Spleen (tissue), 7 donors: ENCODE measurements at regions not wholly inside any gene's neighbourhood (a gene's known extent, or its start where the extent isn't known, plus 50 kb on each side); places are given as distances from the start of the nearest gene placed in this dataset.

Experiments
- CTCF ChIP-seq, 11 experiments: fragments of 200-600 bp in 7 of 11; fragments of 450-650 bp in 4 of 11; sonication (generic) in 4 of 11; IDR thresholded peaks in 8 of 11; conservative IDR thresholded peaks in 3 of 11; 1 replicate in 7 of 11; 2 replicates in 4 of 11; pipeline versions ENCODE4 v1.4.0 to v1.8.0; 2016 to 2021; ENCODE audit warnings: antibody characterized with exemption in 11 of 11, inconsistent platforms in 4 of 11, mild to moderate bottlenecking in 1 of 11
- POLR2A ChIP-seq, 3 donors: fragments of 450-650 bp; IDR thresholded peaks; one replicate each; pipeline ENCODE4 v1.5.1; 2017; ENCODE audit warnings: antibody characterized with exemption in 3 of 3, mild to moderate bottlenecking in 1 of 3
- donor health status: DM: no; HTN: no; CAD: no; lungs with moderate emphysema.
- donor health status: DM: no; HTN: no; CAD: no.
- donor health status: DM: no; HTN: no; CAD: no.

DNA sequence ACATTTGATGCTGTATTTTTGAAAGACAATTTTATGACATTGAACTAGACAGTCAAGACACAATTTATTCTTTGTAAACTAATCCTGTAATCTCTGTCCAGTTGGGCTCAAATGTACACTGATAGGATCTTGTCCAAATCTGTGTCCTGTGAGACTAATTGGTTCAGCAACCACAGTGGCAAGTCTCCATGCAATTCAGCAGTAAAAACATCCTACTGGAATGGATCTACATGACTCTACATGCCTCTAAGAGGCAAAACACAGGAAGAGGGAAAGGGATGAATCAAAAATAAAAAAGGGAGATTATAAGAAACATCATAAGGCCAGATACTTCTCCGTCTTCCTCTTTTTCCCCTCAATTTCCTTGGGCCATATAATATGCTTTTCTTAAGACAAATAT, 1164.2 kb downstream of the NLGN4Y start:
- TF ChIP-seq POLR2A (IDR thresholded peaks at IDR 0.05) (no peak), CTCF (IDR thresholded peaks at IDR 0.05 in 8 of 11, conservative IDR thresholded peaks at IDR 0.05 in 3 of 11) (no peak)
